K562 (cell line): ENCODE measurements at regions not wholly inside any gene's neighbourhood (a gene's known extent, or its start where the extent isn't known, plus 50 kb on each side); places are given as distances from the start of the nearest gene placed in this dataset.

Experiments used
- ATAC-seq: fragments of 200-7000 bp; cut with Tn5 transposase; 3 replicates; pipeline ENCODE4 v1.9.1; 2020; ENCODE audit warnings: moderate library complexity
- BruUV-seq: library from RNA; stranded (reverse); fragments of 400-500 nt; replicated peaks from 2 replicates; lab custom pipeline; 2021; lab: Mats Ljungman, UMichigan
- CTCF ChIA-PET: fragments of 300-600 bp; formaldehyde crosslinking; extraction: SDS; loops from one replicate; lab custom pipeline; 2021; ENCODE audit warnings: low intra/inter-chr PET ratio; lab: Yijun Ruan, JAX
- POLR2A ChIA-PET: fragments of 300-600, 350-650 bp; sonication (Branson Sonifier 250); formaldehyde crosslinking; extraction: SDS; loops from one replicate; lab custom pipeline; 2021; ENCODE audit warnings: antibody characterized with exemption, inconsistent platforms; lab: Yijun Ruan, JAX
- DNase-seq, 4 experiments: peaks; one replicate each; pipeline versions ENCODE4 v3.0.0 to v3.0.0-alpha.2; 2011 to 2018; ENCODE audit warnings: low spot score in 3 of 4, mixed read lengths in 3 of 4; ENCODE audit errors: extremely low read depth in 1 of 4
- FAIRE-seq: peaks from 2 replicates; lab custom pipeline; 2011; peaks lifted over from hg19 to GRCh38; lab: Jason Lieb, UNC
- H2AFZ ChIP-seq: 2 replicates; pipeline ENCODE4 v1.6.0; 2011; ENCODE audit warnings: low read depth, low read length, control low read depth, inconsistent platforms
- H3K27ac ChIP-seq: fragments of 200-600 bp; 3 replicates; pipeline ENCODE4 v1.8.0; 2011; ENCODE audit warnings: low read depth, mild to moderate bottlenecking, control low read depth, inconsistent platforms, low read length, moderate library complexity, mixed read lengths; ENCODE audit errors: extremely low read depth
- H3K27me3 ChIP-seq, 2 experiments: fragments of 300-600 bp in 1 of 2; 2 replicates in 1 of 2; 3 replicates in 1 of 2; pipeline versions ENCODE4 v1.6.0 to v1.8.0; 2011; ENCODE audit warnings: inconsistent platforms in 2 of 2, low read length in 2 of 2, mild to moderate bottlenecking in 1 of 2, mixed read lengths in 1 of 2, moderate library complexity in 1 of 2; ENCODE audit not compliant: control insufficient read depth in 2 of 2, insufficient read depth in 2 of 2
- H3K36me3 ChIP-seq: fragments of 300-600 bp; 3 replicates; pipeline ENCODE4 v1.8.0; 2011; ENCODE audit warnings: mild to moderate bottlenecking, low read length, inconsistent platforms; ENCODE audit not compliant: control insufficient read depth, insufficient read depth
- H3K4me1 ChIP-seq, 2 experiments: fragments of 200-600 bp in 1 of 2; replicated peaks in 1 of 2; 2 replicates in 1 of 2; 3 replicates in 1 of 2; pipeline versions ENCODE4 v1.5.1 to v1.8.0; 2011; ENCODE audit warnings: inconsistent platforms in 2 of 2, low read length in 2 of 2, mild to moderate bottlenecking in 1 of 2, mixed read lengths in 1 of 2, moderate library complexity in 1 of 2; ENCODE audit not compliant: control insufficient read depth in 2 of 2, insufficient read depth in 2 of 2
- H3K4me2 ChIP-seq: 2 replicates; pipeline ENCODE4 v1.6.1; 2011; ENCODE audit warnings: low read length, control low read depth, inconsistent platforms, mixed read lengths; ENCODE audit not compliant: insufficient read depth
- H3K4me3 ChIP-seq: fragments of 200-600 bp; sonication (generic), shearing (Covaris generic); 2 replicates; pipeline ENCODE4 v1.5.1; 2016; ENCODE audit warnings: control low read depth, inconsistent platforms
- H3K79me2 ChIP-seq: fragments of 200-600 bp; 3 replicates; pipeline ENCODE4 v1.8.0; 2011; ENCODE audit warnings: low read length, inconsistent platforms; ENCODE audit not compliant: control insufficient read depth, insufficient read depth
- H3K9ac ChIP-seq, 2 experiments: 2 replicates each; pipeline versions ENCODE4 v1.6.0 to v1.6.1; 2011; ENCODE audit warnings: low read depth in 2 of 2, low read length in 2 of 2, control low read depth in 1 of 2, inconsistent platforms in 1 of 2, mild to moderate bottlenecking in 1 of 2, mixed read lengths in 1 of 2; ENCODE audit not compliant: insufficient read depth in 1 of 2
- H3K9me1 ChIP-seq: one replicate; pipeline ENCODE4 v1.6.0; 2011; ENCODE audit warnings: inconsistent platforms, mild to moderate bottlenecking, low read length, moderate library complexity; ENCODE audit not compliant: control insufficient read depth, insufficient read depth
- H3K9me3 ChIP-seq: replicated peaks from 2 replicates; pipeline ENCODE4 v1.5.1; 2011; ENCODE audit warnings: low read depth, low read length, inconsistent platforms; ENCODE audit not compliant: control insufficient read depth, insufficient read depth
- H4K20me1 ChIP-seq: replicated peaks from 2 replicates; pipeline ENCODE4 v1.6.1; 2011; ENCODE audit warnings: low read length, inconsistent platforms, mixed read lengths; ENCODE audit not compliant: control insufficient read depth, insufficient read depth
- BRCA1 ChIP-seq, 2 experiments: fragments of 450-650 bp in 1 of 2; sonication (generic) in 1 of 2; formaldehyde crosslinking in 1 of 2; IDR thresholded peaks; 2 replicates each; pipeline versions ENCODE4 v1.5.0 to v1.6.1; 2017 to 2020; ENCODE audit warnings: mild to moderate bottlenecking in 1 of 2, missing genetic modification reagents in 1 of 2
- BRD9 ChIP-seq: fragments of 450-650 bp; IDR thresholded peaks from 2 replicates; pipeline ENCODE4 v1.6.1; 2018; ENCODE audit warnings: low read depth; ENCODE audit not compliant: partially characterized antibody
- CBX8 ChIP-seq: fragments of 200-600 bp; sonication (generic); IDR thresholded peaks from 2 replicates; pipeline ENCODE4 v1.6.1; 2012; ENCODE audit warnings: borderline replicate concordance, mixed run types, low read depth, mild to moderate bottlenecking, moderate library complexity, mixed read lengths, low read length, control low read depth, inconsistent platforms; ENCODE audit not compliant: poor library complexity, severe bottlenecking; ENCODE audit errors: extremely low read depth
- DEAF1 ChIP-seq: fragments of 450-650 bp; formaldehyde crosslinking; IDR thresholded peaks from 2 replicates; pipeline ENCODE4 v1.4.0; 2020; ENCODE audit warnings: mild to moderate bottlenecking, moderate library complexity
- NCOA1 ChIP-seq: fragments of 450-650 bp; IDR thresholded peaks from 2 replicates; pipeline ENCODE4 v1.6.1; 2016; ENCODE audit warnings: low read depth
- NFATC3 ChIP-seq: fragments of 450-650 bp; IDR thresholded peaks from 2 replicates; pipeline ENCODE4 v1.6.1; 2017; ENCODE audit warnings: mild to moderate bottlenecking
- NFE2 ChIP-seq: IDR thresholded peaks from 2 replicates; pipeline ENCODE4 v1.6.1; 2014; ENCODE audit warnings: antibody characterized with exemption, low read depth
- REST ChIP-seq, 2 experiments: fragments of 450-650 bp; formaldehyde crosslinking in 1 of 2; IDR thresholded peaks; 2 replicates each; pipeline versions ENCODE4 v1.4.0 to v1.6.1; 2014 to 2020; ENCODE audit warnings: mild to moderate bottlenecking in 2 of 2, borderline replicate concordance in 1 of 2, low read depth in 1 of 2
- SRSF3 ChIP-seq: fragments of 200-400 bp; formaldehyde crosslinking; IDR thresholded peaks from 2 replicates; pipeline ENCODE4 v1.6.1; 2016; ENCODE audit warnings: mild to moderate bottlenecking, low read length, moderate library complexity; ENCODE audit not compliant: insufficient read depth
- STAG1 ChIP-seq: sonication (generic); formaldehyde crosslinking; IDR thresholded peaks from 2 replicates; pipeline ENCODE4 v1.5.0; 2020; ENCODE audit warnings: missing genetic modification reagents, borderline replicate concordance
- TRIM24 ChIP-seq, 2 experiments: fragments of 450-650 bp; IDR thresholded peaks; 2 replicates each; pipeline ENCODE4 v1.6.1; 2016
- ZKSCAN3 ChIP-seq: fragments of 250-450 bp; sonication (Bioruptor Pico); IDR thresholded peaks from 2 replicates; pipeline ENCODE4 v1.4.0; 2020
- ZNF507 ChIP-seq: conservative IDR thresholded peaks from 2 replicates; pipeline ENCODE4 v1.6.1; 2017; ENCODE audit warnings: missing genetic modification characterization, missing compliant biosample characterization
- ZNF583 ChIP-seq: fragments of 250-450 bp; sonication (Bioruptor Pico); IDR thresholded peaks from 2 replicates; pipeline ENCODE4 v1.4.0; 2020
- ZSCAN32 ChIP-seq: fragments of 450-650 bp; formaldehyde crosslinking; IDR thresholded peaks from 2 replicates; pipeline ENCODE4 v1.4.0; 2020; ENCODE audit warnings: mild to moderate bottlenecking, moderate library complexity
- in situ Hi-C: fragments of 300-500 bp; cut with MboI; formaldehyde crosslinking; loops from 4 replicates; pipeline ENCODE4 v1.15.0; 2018; ENCODE audit warnings: inconsistent platforms, mixed read lengths
- intact Hi-C: fragments of 100-400 bp; cut with micrococcal nuclease; formaldehyde crosslinking; loops from 2 replicates; pipeline ENCODE4 v1.14.2; 2022

GRCh38 chr10:88103576-88103975, 240.2 kb downstream of the PTEN start:
- Histone ChIP-seq H3K27me3 (no peaks in the 10 kb centered on the region), H2AFZ (no peak overlapping the region), H3K9me3 (no peaks in the 10 kb centered on the region), H3K4me3 (no peak overlapping the region), H3K36me3 (no peaks in the 10 kb centered on the region), H3K79me2 (no peaks in the 10 kb centered on the region), H3K4me2 (no peak overlapping the region), H3K9me1 (no peaks in the 10 kb centered on the region), H3K9ac (no peak overlapping the region), H4K20me1 (no peaks in the 10 kb centered on the region), H3K27ac (no peak overlapping the region), H3K4me1 (no peaks in the 10 kb centered on the region)
- FAIRE-seq (no peak), DNase-seq (no peak), ATAC-seq (no peak)
- CTCF ChIA-PET = no interaction called here
- intact Hi-C loops (no loop called here), in situ Hi-C loops (no loop called here)
- POLR2A ChIA-PET = no interaction called here
- no TSS peak for BruUV-seq
- TF ChIP-seq BRCA1 (IDR thresholded peaks at IDR 0.05) (no peak), BRCA1 (CRISPR knock-in tag; IDR thresholded peaks at IDR 0.05) (no peak), SRSF3 (no peak), STAG1 (no peak), BRD9 (no peak), NFATC3 (no peak), REST (IDR thresholded peaks at IDR 0.05; ENCODE audit: borderline replicate concordance) (no peak), REST (CRISPR knock-in tag; IDR thresholded peaks at IDR 0.05; ENCODE audit: low read depth) (no peak), NFE2 (no peak), ZSCAN32 (CRISPR knock-in tag) (no peak), CBX8 (no peak), DEAF1 (CRISPR knock-in tag) (no peak), ZKSCAN3 (CRISPR knock-in tag) (no peak), ZNF507 (tag) (no peak), TRIM24 (IDR thresholded peaks at IDR 0.05) (no peak), ZNF583 (no peak), NCOA1 (no peak)
